C1 segment of cervical spinal cord (tissue), 14 donors: ENCODE measurements at regions not wholly inside any gene's neighbourhood (a gene's known extent, or its start where the extent isn't known, plus 50 kb on each side); places are given as distances from the start of the nearest gene placed in this dataset.

ENCODE experiments used
- DNase-seq, 14 donors: peaks; one replicate each; lab custom pipeline; 2025; lab: John Stamatoyannopoulos, UW

GRCh38 chr4:163762741-163763140 is 268.3 kb downstream of the TMA16 start:
- no peak for DNase-seq

- DNase-seq: no peak
Observed at GRCh38 chr4:163764569-163764968, 270.1 kb downstream of the TMA16 start.

- DNase-seq: no peak
Observed at GRCh38 chr4:163768014-163768413, 273.5 kb downstream of the TMA16 start.

GRCh38 chr4:163772238-163772637 is 277.7 kb downstream of the TMA16 start:
- no peak for DNase-seq

- DNase-seq: no peak
Observed at GRCh38 chr4:163773940-163774339, 279.4 kb downstream of the TMA16 start.

GRCh38 chr4:163776957-163777356 is 282.5 kb downstream of the TMA16 start:
- DNase-seq: no peak

GRCh38 chr4:163781726-163782125 is 287.2 kb downstream of the TMA16 start:
- DNase-seq: no peak

- no peak for DNase-seq
Observed at GRCh38 chr4:163790231-163790630, 295.7 kb downstream of the TMA16 start.

- DNase-seq: no peak
Observed at GRCh38 chr4:163795885-163796284, 301.4 kb downstream of the TMA16 start.

- no peak for DNase-seq
Observed at GRCh38 chr4:163804001-163804400, 309.5 kb downstream of the TMA16 start.

- no peak for DNase-seq
Observed at GRCh38 chr4:163806653-163807052, 312.2 kb downstream of the TMA16 start.

GRCh38 chr4:163808011-163808410 is 313.5 kb downstream of the TMA16 start:
- no peak for DNase-seq

- no peak for DNase-seq
Observed at GRCh38 chr4:163810755-163811154, 316.3 kb downstream of the TMA16 start.

GRCh38 chr4:163815776-163816175 is 321.3 kb downstream of the TMA16 start:
- DNase-seq: no peak

- DNase-seq: no peak
Observed at GRCh38 chr4:163816494-163816893, 322.0 kb downstream of the TMA16 start.

GRCh38 chr4:163818673-163819072 is 324.2 kb downstream of the TMA16 start:
- no peak for DNase-seq

GRCh38 chr4:163833669-163834068 is 339.2 kb downstream of the TMA16 start:
- DNase-seq: no peak

GRCh38 chr4:163846008-163846407 is 351.5 kb downstream of the TMA16 start:
- DNase-seq: no peak

- no peak for DNase-seq
Observed at GRCh38 chr4:163852246-163852645, 357.8 kb downstream of the TMA16 start.

- DNase-seq: no peak
Observed at GRCh38 chr4:163857903-163858302, 363.4 kb downstream of the TMA16 start.

- DNase-seq: no peak
Observed at GRCh38 chr4:163858515-163858914, 364.0 kb downstream of the TMA16 start.

- no peak for DNase-seq
Observed at GRCh38 chr4:163863082-163863481, 368.6 kb downstream of the TMA16 start.

- DNase-seq: no peak
Observed at GRCh38 chr4:163865010-163865409, 370.5 kb downstream of the TMA16 start.

- DNase-seq: no peak
Observed at GRCh38 chr4:163866728-163867315, 372.3 kb downstream of the TMA16 start.
